ENCODE measurements at regions not wholly inside any gene's neighbourhood (a gene's known extent, or its start where the extent isn't known, plus 50 kb on each side); places are given as distances from the start of the nearest gene placed in this dataset.

DNA sequence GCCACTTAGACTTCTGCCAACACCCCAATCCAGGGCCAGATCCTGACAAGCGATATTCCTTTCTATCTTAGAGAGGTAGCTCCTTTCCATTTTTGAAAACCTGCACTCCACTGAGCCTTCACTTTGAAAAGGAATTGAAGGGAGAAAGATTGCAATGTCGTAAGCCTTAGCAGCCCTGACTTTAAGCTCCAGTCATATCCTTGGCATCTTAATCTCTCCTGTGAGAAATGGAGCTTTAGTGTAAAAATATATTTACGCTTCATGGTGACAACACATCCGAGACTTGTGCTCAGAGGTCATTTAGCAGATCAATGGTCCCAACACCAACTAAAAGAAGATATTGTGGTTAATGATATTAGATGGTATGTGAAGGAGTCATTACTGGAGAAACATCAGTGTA lies 235.8 kb upstream of the MEX3C start:
- Histone ChIP-seq H3K4me1 (no peaks in the 10 kb centered on the region), H3K4me3 (no peak overlapping the region), H3K9me3 (no peaks in the 10 kb centered on the region), H3K36me3 (no peaks in the 10 kb centered on the region), H3K27ac (no peak overlapping the region), H3K27me3 (no peaks in the 10 kb centered on the region)
- no peak for DNase-seq (ENCODE audit: extremely low spot score in 2 of 2)
- TF ChIP-seq POLR2A (IDR thresholded peaks at IDR 0.05), result no peak
- TF ChIP-seq, protein P1, sequence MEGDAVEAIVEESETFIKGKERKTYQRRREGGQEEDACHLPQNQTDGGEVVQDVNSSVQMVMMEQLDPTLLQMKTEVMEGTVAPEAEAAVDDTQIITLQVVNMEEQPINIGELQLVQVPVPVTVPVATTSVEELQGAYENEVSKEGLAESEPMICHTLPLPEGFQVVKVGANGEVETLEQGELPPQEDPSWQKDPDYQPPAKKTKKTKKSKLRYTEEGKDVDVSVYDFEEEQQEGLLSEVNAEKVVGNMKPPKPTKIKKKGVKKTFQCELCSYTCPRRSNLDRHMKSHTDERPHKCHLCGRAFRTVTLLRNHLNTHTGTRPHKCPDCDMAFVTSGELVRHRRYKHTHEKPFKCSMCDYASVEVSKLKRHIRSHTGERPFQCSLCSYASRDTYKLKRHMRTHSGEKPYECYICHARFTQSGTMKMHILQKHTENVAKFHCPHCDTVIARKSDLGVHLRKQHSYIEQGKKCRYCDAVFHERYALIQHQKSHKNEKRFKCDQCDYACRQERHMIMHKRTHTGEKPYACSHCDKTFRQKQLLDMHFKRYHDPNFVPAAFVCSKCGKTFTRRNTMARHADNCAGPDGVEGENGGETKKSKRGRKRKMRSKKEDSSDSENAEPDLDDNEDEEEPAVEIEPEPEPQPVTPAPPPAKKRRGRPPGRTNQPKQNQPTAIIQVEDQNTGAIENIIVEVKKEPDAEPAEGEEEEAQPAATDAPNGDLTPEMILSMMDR (IDR thresholded peaks at IDR 0.05), result no peak
- no peak for TF ChIP-seq POLR2AphosphoS5 (IDR thresholded peaks at IDR 0.05; ENCODE audit: insufficient read depth in 1 of 2, low read depth in 1 of 2)
- intact Hi-C loops (cut with DNase I), result no loop called here

DNA sequence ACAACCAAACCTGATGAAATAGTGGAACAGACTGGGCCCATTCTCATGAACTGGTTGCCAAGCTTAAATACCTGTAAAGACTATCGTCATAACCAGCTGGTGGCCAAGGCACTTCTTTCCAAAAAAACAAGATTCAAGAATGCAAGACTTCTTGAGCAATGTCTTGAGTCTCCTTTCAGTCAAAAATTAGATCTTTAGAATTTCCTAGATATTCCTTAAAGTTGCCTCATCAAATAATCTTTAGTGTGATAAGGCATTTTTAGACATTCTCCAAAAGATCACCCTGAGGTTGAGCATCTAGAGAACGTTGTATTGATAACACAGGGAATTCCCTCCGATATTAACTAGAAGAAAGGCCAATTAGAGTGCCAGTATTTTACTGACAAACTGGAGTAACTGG lies 236.4 kb upstream of the MEX3C start:
- intact Hi-C loops (cut with DNase I), result no loop called here
- no peaks in the 10 kb centered on the region for H3K27me3 ChIP-seq
- no peak overlapping the region for H3K27ac ChIP-seq
- DNase-seq (ENCODE audit: extremely low spot score in 2 of 2), result no peak
- TF ChIP-seq POLR2AphosphoS5 (IDR thresholded peaks at IDR 0.05; ENCODE audit: insufficient read depth in 1 of 2, low read depth in 1 of 2), result no peak
- TF ChIP-seq POLR2A (IDR thresholded peaks at IDR 0.05), result no peak
- TF ChIP-seq, protein P1 (IDR thresholded peaks at IDR 0.05), result no peak
- H3K9me3 ChIP-seq, result no peaks in the 10 kb centered on the region
- no peaks in the 10 kb centered on the region for H3K36me3 ChIP-seq
- no peaks in the 10 kb centered on the region for H3K4me1 ChIP-seq
- H3K4me3 ChIP-seq, result no peak overlapping the region

DNA sequence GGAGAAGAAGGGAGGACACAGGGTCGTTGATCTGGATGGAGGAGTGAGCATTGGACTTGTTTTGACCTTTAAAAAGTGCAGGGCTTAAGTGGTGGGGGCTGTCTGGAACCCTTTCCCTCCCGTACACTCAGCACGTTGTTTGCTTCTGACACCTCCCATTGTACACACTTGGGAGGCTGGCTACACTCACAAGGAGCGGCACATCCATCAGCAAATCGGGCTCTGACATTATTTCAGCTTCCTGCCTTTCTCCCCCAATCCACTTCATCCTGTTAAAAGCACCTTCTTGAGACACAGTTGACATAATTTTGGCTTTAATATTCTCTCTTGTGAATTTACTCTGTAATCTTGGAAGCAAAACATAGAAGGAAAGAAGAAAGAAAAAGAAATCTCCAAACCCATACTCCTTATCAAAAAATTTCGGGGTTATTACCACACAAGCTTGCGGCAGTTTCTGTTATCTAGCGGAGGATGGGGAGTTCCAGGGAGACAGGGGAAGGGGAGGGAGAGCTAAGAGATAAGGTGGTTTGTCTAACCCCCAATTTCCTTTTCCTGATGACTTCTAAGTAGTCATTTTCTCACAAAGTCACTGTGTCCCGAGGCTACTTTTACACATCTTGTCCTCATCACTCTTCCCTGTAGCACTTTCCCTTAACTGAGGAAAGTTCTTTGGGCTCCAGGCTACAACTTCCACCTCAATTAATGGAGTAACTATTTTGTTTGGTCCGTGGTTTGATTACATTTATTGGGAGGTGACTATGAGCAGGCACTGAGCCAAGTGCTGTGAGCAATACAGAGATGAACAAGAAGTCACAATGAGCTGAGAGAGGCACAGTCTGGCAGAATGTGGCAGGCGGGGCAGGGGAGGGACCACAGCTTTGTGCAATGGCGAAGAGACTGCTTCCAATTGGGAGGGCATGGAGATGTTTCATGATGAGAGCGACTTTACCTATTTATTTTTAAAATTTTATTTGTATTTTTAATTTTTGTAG lies 240.1 kb upstream of the MEX3C start:
- intact Hi-C loops (cut with DNase I), result no loop called here

DNA sequence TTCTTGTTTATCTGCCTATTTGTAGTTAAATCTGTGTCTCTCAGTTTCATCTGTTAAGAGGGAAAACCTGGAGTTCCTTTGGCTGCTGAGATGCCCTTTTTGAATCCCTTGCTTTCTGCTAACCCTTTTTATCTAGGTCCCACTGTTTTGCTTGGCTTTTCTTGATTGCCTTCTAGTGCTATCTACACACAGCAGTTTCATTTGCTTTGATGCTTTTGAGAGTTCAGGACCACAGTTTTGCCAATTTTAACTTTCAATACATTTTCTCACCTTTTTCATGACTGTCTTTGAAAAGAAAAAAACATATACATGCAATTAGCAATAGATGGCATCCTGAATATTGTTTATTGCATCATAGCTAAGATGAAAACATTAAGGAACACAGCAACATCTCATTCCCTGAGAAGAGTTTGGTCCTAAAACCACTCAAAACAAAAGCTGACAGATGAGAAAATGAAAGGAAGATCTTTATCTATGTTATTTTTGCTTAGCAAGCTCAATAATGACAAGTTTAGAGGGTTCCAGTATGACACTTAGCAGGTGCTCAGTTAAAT lies 241.4 kb upstream of the MEX3C start:
- Histone ChIP-seq H3K9me3 (no peaks in the 10 kb centered on the region), H3K27ac (no peak overlapping the region), H3K4me3 (no peak overlapping the region), H3K4me1 (no peaks in the 10 kb centered on the region), H3K27me3 (no peaks in the 10 kb centered on the region), H3K36me3 (no peaks in the 10 kb centered on the region)
- intact Hi-C loops (cut with DNase I), result no loop called here
- TF ChIP-seq POLR2A (IDR thresholded peaks at IDR 0.05) (no peak), POLR2AphosphoS5 (IDR thresholded peaks at IDR 0.05; ENCODE audit: insufficient read depth in 1 of 2, low read depth in 1 of 2) (no peak)
- TF ChIP-seq, protein P1 (IDR thresholded peaks at IDR 0.05), result no peak
- DNase-seq (ENCODE audit: extremely low spot score in 2 of 2), result no peak

More for the DNA sequence above, 240.1 kb upstream of the MEX3C start:
- H3K4me3 ChIP-seq, result no peak overlapping the region
- H3K9me3 ChIP-seq, result no peaks in the 10 kb centered on the region
- no peaks in the 10 kb centered on the region for H3K27me3 ChIP-seq
- H3K27ac ChIP-seq, result no peak overlapping the region
- TF ChIP-seq, protein P1 (IDR thresholded peaks at IDR 0.05), result no peak
- TF ChIP-seq POLR2A (IDR thresholded peaks at IDR 0.05), result no peak
- TF ChIP-seq POLR2AphosphoS5 (IDR thresholded peaks at IDR 0.05; ENCODE audit: insufficient read depth in 1 of 2, low read depth in 1 of 2), result no peak
- no peak for DNase-seq (ENCODE audit: extremely low spot score in 2 of 2)
- H3K4me1 ChIP-seq, result no peaks in the 10 kb centered on the region
- no peaks in the 10 kb centered on the region for H3K36me3 ChIP-seq

DNA sequence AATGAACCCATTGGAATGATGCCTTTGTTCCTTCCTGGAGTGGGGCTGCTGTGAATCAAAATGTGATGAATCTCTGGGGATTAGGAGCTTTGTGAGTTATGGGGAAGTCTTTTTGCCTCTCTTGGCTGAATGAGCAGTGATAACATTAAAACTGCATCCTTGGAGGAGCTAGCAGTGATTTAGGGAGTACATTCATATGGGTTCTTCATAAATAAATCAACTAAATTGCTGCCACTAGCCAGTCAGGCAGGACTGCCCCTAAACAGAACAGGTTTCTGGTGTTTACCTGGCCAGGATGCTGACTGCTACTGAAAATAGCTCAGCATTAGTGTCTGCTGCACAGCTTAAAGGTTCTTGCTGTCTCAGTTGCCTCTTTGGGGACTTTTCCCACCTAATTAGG lies 244.5 kb upstream of the MEX3C start:
- no peak overlapping the region for H3K4me3 ChIP-seq
- H3K9me3 ChIP-seq, result no peaks in the 10 kb centered on the region
- intact Hi-C loops (cut with DNase I), result no loop called here
- no peak for TF ChIP-seq POLR2A (IDR thresholded peaks at IDR 0.05)
- TF ChIP-seq, protein P1 (IDR thresholded peaks at IDR 0.05), result no peak
- TF ChIP-seq POLR2AphosphoS5 (IDR thresholded peaks at IDR 0.05; ENCODE audit: insufficient read depth in 1 of 2, low read depth in 1 of 2), result no peak
- H3K27me3 ChIP-seq, result no peaks in the 10 kb centered on the region
- H3K4me1 ChIP-seq, result no peaks in the 10 kb centered on the region
- no peak for DNase-seq (ENCODE audit: extremely low spot score in 2 of 2)
- H3K27ac ChIP-seq, result no peak overlapping the region
- H3K36me3 ChIP-seq, result no peaks in the 10 kb centered on the region

All from vagina (tissue), 2 donors.